Keratinocyte (primary cell): ENCODE measurements at regions not wholly inside any gene's neighbourhood (a gene's known extent, or its start where the extent isn't known, plus 50 kb on each side); places are given as distances from the start of the nearest gene placed in this dataset.
"Not testable (repeated sequence)": the region's sequence is repeated elsewhere in the genome, so short reads cannot be mapped to it uniquely, and the experiment has no call there.

Source experiments
- DNase-seq: peaks from one replicate; pipeline ENCODE4 v3.0.0-alpha.2; 2011; ENCODE audit warnings: low read depth, missing footprints, low spot score
- FAIRE-seq: peaks from 2 replicates; lab custom pipeline; 2011; peaks lifted over from hg19 to GRCh38; lab: Jason Lieb, UNC
- H2AFZ ChIP-seq: 2 replicates; pipeline ENCODE4 v1.6.0; 2012; ENCODE audit warnings: low read length, control low read depth, inconsistent platforms; ENCODE audit not compliant: control insufficient read depth
- H3K27ac ChIP-seq: 2 replicates; pipeline ENCODE4 v1.5.1; 2011; ENCODE audit warnings: low read length; ENCODE audit not compliant: control insufficient read depth, insufficient read depth
- H3K27me3 ChIP-seq: 3 replicates; pipeline ENCODE4 v1.6.0; 2011; ENCODE audit warnings: low read length; ENCODE audit not compliant: control insufficient read depth, insufficient read depth; ENCODE audit errors: extremely low read depth
- H3K36me3 ChIP-seq, 2 experiments: 2 replicates in 1 of 2; 3 replicates in 1 of 2; pipeline ENCODE4 v1.5.1; 2011; ENCODE audit warnings: low read length in 2 of 2, mild to moderate bottlenecking in 1 of 2; ENCODE audit not compliant: control insufficient read depth in 2 of 2, insufficient read depth in 2 of 2; ENCODE audit errors: extremely low read depth in 1 of 2
- H3K4me1 ChIP-seq: 3 replicates; pipeline ENCODE4 v1.5.1; 2011; ENCODE audit warnings: low read length; ENCODE audit not compliant: control insufficient read depth, insufficient read depth; ENCODE audit errors: extremely low read depth
- H3K4me2 ChIP-seq: 3 replicates; pipeline ENCODE4 v1.6.0; 2011; ENCODE audit warnings: low read depth, low read length; ENCODE audit not compliant: control insufficient read depth, insufficient read depth; ENCODE audit errors: extremely low read depth
- H3K4me3 ChIP-seq, 3 experiments: fragments of 200-600 bp in 1 of 3; sonication (generic) in 1 of 3; 2 replicates in 2 of 3; 3 replicates in 1 of 3; pipeline ENCODE4 v1.5.1; 2011 to 2016; ENCODE audit warnings: low read length in 3 of 3, mild to moderate bottlenecking in 3 of 3, control low read depth in 2 of 3, inconsistent platforms in 1 of 3, low read depth in 1 of 3, mixed read lengths in 1 of 3, mixed run types in 1 of 3, moderate library complexity in 1 of 3; ENCODE audit not compliant: control insufficient read depth in 2 of 3, insufficient read depth in 2 of 3; ENCODE audit errors: extremely low read depth in 1 of 3
- H3K79me2 ChIP-seq: 2 replicates; pipeline ENCODE4 v1.6.0; 2012; ENCODE audit warnings: low read length; ENCODE audit not compliant: control insufficient read depth, insufficient read depth
- H3K9ac ChIP-seq: 3 replicates; pipeline ENCODE4 v1.6.0; 2011; ENCODE audit warnings: low read length; ENCODE audit not compliant: control insufficient read depth, insufficient read depth; ENCODE audit errors: extremely low read depth
- H3K9me1 ChIP-seq: 3 replicates; pipeline ENCODE4 v1.6.0; 2011; ENCODE audit warnings: low read length; ENCODE audit not compliant: control insufficient read depth, insufficient read depth; ENCODE audit errors: extremely low read depth
- H3K9me3 ChIP-seq: 2 replicates; pipeline ENCODE4 v1.5.1; 2012; ENCODE audit warnings: low read depth, low read length; ENCODE audit not compliant: control insufficient read depth
- H4K20me1 ChIP-seq: 3 replicates; pipeline ENCODE4 v1.6.0; 2011; ENCODE audit warnings: low read length; ENCODE audit not compliant: control insufficient read depth, insufficient read depth; ENCODE audit errors: extremely low read depth
- EZH2 ChIP-seq: IDR thresholded peaks from one replicate; pipeline ENCODE4 v1.6.1; 2012; ENCODE audit warnings: inconsistent platforms, mild to moderate bottlenecking, low read length, moderate library complexity
- dilution Hi-C: fragments of 300-500 bp; cut with MboI; formaldehyde crosslinking; loops from one replicate; pipeline ENCODE4 v1.7.0; 2020; ENCODE audit warnings: low sequenced_read_pairs; ENCODE audit not compliant: extremely low pct_ligation_motif_present
- TF ChIP-seq, protein P1 (sequence below), 3 experiments: IDR thresholded peaks in 1 of 3; conservative IDR thresholded peaks in 1 of 3; optimal IDR thresholded peaks in 1 of 3; 2 replicates in 2 of 3; 3 replicates in 1 of 3; pipeline versions ENCODE3 to v1.5.1; 2011; ENCODE audit warnings: low read length in 3 of 3, mild to moderate bottlenecking in 3 of 3, moderate library complexity in 2 of 3, control low read depth in 1 of 3, inconsistent platforms in 1 of 3; ENCODE audit not compliant: insufficient read depth in 2 of 3; ENCODE audit errors: extremely low read depth in 1 of 3

DNA sequence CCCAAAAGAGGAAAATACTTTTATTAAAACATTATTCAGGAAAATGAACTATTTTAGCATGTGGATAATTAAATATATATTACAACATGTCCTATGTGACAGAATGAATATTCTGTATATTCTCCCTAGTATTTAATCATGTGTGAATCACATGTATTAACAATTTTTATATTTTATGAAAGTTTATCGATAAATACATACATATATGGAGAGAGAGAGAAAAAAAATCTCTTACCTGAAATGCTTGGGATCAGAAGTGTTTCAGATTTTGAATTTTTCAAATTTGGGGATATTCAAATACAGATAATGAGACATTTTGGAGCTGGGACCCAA is 228.6 kb upstream of the RBBP8 start:
- H2AFZ ChIP-seq, result no peak overlapping the region
- TF ChIP-seq, protein P1, sequence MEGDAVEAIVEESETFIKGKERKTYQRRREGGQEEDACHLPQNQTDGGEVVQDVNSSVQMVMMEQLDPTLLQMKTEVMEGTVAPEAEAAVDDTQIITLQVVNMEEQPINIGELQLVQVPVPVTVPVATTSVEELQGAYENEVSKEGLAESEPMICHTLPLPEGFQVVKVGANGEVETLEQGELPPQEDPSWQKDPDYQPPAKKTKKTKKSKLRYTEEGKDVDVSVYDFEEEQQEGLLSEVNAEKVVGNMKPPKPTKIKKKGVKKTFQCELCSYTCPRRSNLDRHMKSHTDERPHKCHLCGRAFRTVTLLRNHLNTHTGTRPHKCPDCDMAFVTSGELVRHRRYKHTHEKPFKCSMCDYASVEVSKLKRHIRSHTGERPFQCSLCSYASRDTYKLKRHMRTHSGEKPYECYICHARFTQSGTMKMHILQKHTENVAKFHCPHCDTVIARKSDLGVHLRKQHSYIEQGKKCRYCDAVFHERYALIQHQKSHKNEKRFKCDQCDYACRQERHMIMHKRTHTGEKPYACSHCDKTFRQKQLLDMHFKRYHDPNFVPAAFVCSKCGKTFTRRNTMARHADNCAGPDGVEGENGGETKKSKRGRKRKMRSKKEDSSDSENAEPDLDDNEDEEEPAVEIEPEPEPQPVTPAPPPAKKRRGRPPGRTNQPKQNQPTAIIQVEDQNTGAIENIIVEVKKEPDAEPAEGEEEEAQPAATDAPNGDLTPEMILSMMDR (optimal IDR thresholded peaks at IDR 0.05 in 1 of 3, IDR thresholded peaks at IDR 0.05 in 1 of 3, conservative IDR thresholded peaks at IDR 0.05 in 1 of 3; ENCODE audit: extremely low read depth in 1 of 3, insufficient read depth in 2 of 3, low read length in 3 of 3), result no peak
- TF ChIP-seq EZH2, result no peak
- no peak overlapping the region for H3K4me2 ChIP-seq
- DNase-seq (no peak), FAIRE-seq (no peak)
- H3K9me3 ChIP-seq, result no peaks in the 10 kb centered on the region
- no peaks in the 10 kb centered on the region for H3K27me3 ChIP-seq
- no peak overlapping the region for H3K4me3 ChIP-seq
- no peaks in the 10 kb centered on the region for H3K79me2 ChIP-seq
- no peaks in the 10 kb centered on the region for H4K20me1 ChIP-seq
- H3K27ac ChIP-seq, result no peak overlapping the region
- dilution Hi-C loops, result no loop called here
- no peaks in the 10 kb centered on the region for H3K4me1 ChIP-seq
- H3K9me1 ChIP-seq, result no peaks in the 10 kb centered on the region
- no peaks in the 10 kb centered on the region for H3K36me3 ChIP-seq
- no peak overlapping the region for H3K9ac ChIP-seq

DNA sequence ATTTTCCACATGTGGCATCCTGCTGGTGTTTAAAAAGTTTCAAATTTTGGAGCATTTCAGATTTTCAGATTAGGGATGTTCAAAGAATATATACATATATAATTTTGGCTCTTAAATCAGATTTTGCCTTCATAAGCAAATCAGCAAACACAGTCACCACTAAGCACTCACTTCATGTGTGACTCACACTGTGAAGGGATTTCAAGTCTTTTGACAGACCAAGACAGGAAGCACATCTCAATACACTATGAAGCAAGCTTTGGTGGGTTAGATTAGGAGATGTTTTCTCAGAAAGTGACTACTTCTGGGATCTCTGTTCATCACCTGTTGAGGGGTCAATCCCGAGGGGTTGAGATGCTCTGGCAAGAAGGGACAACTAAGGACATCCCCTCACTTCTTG is 227.8 kb upstream of the RBBP8 start:
- H3K79me2 ChIP-seq, result no peaks in the 10 kb centered on the region
- H3K9me1 ChIP-seq, result no peaks in the 10 kb centered on the region
- dilution Hi-C loops, result no loop called here
- H3K4me1 ChIP-seq, result no peaks in the 10 kb centered on the region
- no peaks in the 10 kb centered on the region for H3K9me3 ChIP-seq
- H3K9ac ChIP-seq, result no peak overlapping the region
- FAIRE-seq (peak; percentile 73), DNase-seq (no peak)
- H4K20me1 ChIP-seq, result no peaks in the 10 kb centered on the region
- no peak for TF ChIP-seq EZH2
- TF ChIP-seq, protein P1 (optimal IDR thresholded peaks at IDR 0.05 in 1 of 3, IDR thresholded peaks at IDR 0.05 in 1 of 3, conservative IDR thresholded peaks at IDR 0.05 in 1 of 3; ENCODE audit: extremely low read depth in 1 of 3, insufficient read depth in 2 of 3, low read length in 3 of 3), result no peak
- H3K4me3 ChIP-seq, result no peak overlapping the region
- H3K27ac ChIP-seq, result no peak overlapping the region
- no peak overlapping the region for H3K4me2 ChIP-seq
- H2AFZ ChIP-seq, result no peak overlapping the region
- H3K27me3 ChIP-seq, result no peaks in the 10 kb centered on the region
- no peaks in the 10 kb centered on the region for H3K36me3 ChIP-seq

DNA sequence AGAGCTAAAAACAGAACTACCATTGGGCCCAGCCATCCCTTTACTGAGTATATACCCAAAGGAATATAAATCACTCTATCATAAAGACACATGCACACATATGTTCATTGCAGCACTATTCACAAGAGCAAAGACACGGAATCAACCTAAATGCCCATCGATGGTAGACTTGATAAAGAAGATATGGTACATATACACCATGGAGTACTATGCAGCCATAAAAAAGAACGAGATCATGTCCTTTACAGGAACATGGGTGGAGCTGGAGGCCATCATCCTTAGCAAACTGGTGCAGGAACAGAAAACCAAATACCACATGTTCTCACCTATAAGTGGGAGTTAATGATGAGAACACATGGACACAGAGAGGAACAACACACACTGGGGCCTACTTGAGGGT is 227.1 kb upstream of the RBBP8 start:
- dilution Hi-C loops, H3K4me1 ChIP-seq, H3K9ac ChIP-seq, H3K9me1 ChIP-seq, FAIRE-seq, H4K20me1 ChIP-seq, H3K4me3 ChIP-seq, H3K9me3 ChIP-seq, H3K4me2 ChIP-seq, H3K36me3 ChIP-seq, H3K79me2 ChIP-seq, DNase-seq, H3K27me3 ChIP-seq, H3K27ac ChIP-seq, H2AFZ ChIP-seq: not testable (repeated sequence)
